ENCODE measurements at regions not wholly inside any gene's neighbourhood (a gene's known extent, or its start where the extent isn't known, plus 50 kb on each side); places are given as distances from the start of the nearest gene placed in this dataset.

DNA sequence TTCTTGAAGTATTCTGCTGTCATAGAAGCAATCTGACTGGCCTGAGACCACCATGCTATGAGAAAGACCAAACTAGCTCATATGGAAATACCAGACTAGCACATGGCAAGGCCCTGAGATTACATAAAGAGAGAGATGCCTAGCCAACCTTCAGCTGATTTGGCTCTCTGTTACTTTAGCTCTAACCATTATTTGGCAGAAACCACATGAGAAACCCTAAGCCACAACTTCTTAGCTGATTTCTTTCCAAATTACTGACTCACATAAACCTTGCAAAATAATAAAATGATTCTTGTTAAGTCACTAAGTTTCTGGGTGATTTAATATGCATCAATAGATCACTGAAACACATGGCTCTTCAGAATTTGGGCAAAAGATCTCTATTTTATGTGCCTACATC lies 295.0 kb upstream of the ZNF521 start:
- TF ChIP-seq, protein P1, sequence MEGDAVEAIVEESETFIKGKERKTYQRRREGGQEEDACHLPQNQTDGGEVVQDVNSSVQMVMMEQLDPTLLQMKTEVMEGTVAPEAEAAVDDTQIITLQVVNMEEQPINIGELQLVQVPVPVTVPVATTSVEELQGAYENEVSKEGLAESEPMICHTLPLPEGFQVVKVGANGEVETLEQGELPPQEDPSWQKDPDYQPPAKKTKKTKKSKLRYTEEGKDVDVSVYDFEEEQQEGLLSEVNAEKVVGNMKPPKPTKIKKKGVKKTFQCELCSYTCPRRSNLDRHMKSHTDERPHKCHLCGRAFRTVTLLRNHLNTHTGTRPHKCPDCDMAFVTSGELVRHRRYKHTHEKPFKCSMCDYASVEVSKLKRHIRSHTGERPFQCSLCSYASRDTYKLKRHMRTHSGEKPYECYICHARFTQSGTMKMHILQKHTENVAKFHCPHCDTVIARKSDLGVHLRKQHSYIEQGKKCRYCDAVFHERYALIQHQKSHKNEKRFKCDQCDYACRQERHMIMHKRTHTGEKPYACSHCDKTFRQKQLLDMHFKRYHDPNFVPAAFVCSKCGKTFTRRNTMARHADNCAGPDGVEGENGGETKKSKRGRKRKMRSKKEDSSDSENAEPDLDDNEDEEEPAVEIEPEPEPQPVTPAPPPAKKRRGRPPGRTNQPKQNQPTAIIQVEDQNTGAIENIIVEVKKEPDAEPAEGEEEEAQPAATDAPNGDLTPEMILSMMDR (IDR thresholded peaks at IDR 0.05; ENCODE audit: unreplicated experiment): no peak
- Mint-ChIP-seq H3K9me3 (ENCODE audit: low read depth, unreplicated experiment) (no peaks in the 10 kb centered on the region), H3K36me3 (ENCODE audit: insufficient read depth, unreplicated experiment) (no peaks in the 10 kb centered on the region), H3K27me3 (ENCODE audit: unreplicated experiment) (no peaks in the 10 kb centered on the region), H3K27ac (ENCODE audit: unreplicated experiment) (no peak overlapping the region), H3K4me3 (ENCODE audit: low read depth, unreplicated experiment) (no peak overlapping the region), H3K4me1 (ENCODE audit: low read depth, unreplicated experiment) (no peaks in the 10 kb centered on the region)
- no TSS peak for BruUV-seq (replicated peaks)
- CTCF ChIA-PET: no interaction called here
- no peak for DNase-seq
- intact Hi-C loops (cut with micrococcal nuclease; ENCODE audit: unreplicated experiment): no loop called here

DNA sequence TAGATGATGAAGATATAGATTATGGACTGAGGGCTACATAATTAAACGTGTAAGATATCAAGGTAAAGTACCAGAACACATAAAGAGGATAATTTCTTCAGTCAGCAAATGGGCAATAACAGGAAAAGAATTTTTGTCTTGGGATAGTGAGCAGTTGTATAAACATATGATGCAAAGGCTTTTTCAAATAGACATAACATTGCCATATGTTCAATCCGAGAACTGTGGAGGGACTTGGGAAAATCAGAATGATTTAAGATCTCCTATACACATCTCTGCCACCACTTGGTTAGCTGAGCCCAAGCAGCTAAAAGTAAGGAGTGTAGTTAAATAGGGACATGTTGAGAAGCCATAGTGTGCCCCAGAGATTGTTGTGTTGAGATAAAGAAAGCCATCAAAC lies 287.6 kb upstream of the ZNF521 start:
- TF ChIP-seq, protein P1 (IDR thresholded peaks at IDR 0.05; ENCODE audit: unreplicated experiment): no peak
- no TSS peak for BruUV-seq (replicated peaks)
- Mint-ChIP-seq H3K27ac (ENCODE audit: unreplicated experiment) (no peak overlapping the region), H3K4me1 (ENCODE audit: low read depth, unreplicated experiment) (no peaks in the 10 kb centered on the region), H3K36me3 (ENCODE audit: insufficient read depth, unreplicated experiment) (no peaks in the 10 kb centered on the region), H3K4me3 (ENCODE audit: low read depth, unreplicated experiment) (no peak overlapping the region), H3K9me3 (ENCODE audit: low read depth, unreplicated experiment) (peaks cover 2% of the 10 kb centered on the region), H3K27me3 (ENCODE audit: unreplicated experiment) (peaks cover 22% of the 10 kb centered on the region)
- intact Hi-C loops (cut with micrococcal nuclease; ENCODE audit: unreplicated experiment): no loop called here
- CTCF ChIA-PET: no interaction called here
- no peak for DNase-seq

DNA sequence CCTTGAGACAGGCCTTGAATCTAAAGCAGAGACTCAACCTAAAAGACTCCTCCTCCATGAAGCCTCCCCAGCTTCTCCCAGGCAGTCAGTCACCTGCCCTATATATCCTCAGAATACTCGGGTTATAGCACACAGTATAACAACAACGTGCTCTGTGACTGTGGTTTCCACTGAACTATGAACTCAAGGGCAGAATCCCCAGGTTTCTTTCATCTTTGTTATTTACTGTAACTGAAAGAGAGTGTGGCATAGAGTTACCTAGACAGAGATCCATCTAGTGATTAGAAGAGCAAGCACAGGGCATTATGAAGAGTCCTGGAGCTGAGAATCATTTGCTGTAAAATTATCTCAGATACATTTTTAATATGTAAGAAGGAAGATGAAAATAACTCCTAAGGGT lies 281.6 kb upstream of the ZNF521 start:
- H3K27me3 Mint-ChIP-seq (ENCODE audit: unreplicated experiment): peaks cover 20% of the 10 kb centered on the region
- H3K4me1 Mint-ChIP-seq (ENCODE audit: low read depth, unreplicated experiment): no peaks in the 10 kb centered on the region
- no peak overlapping the region for H3K4me3 Mint-ChIP-seq (ENCODE audit: low read depth, unreplicated experiment)
- H3K9me3 Mint-ChIP-seq (ENCODE audit: low read depth, unreplicated experiment): peaks cover 4% of the 10 kb centered on the region
- BruUV-seq (replicated peaks): no TSS peak
- DNase-seq: no peak
- TF ChIP-seq, protein P1 (IDR thresholded peaks at IDR 0.05; ENCODE audit: unreplicated experiment): no peak
- CTCF ChIA-PET: no interaction called here
- H3K27ac Mint-ChIP-seq (ENCODE audit: unreplicated experiment): no peak overlapping the region
- intact Hi-C loops (cut with micrococcal nuclease; ENCODE audit: unreplicated experiment): no loop called here
- H3K36me3 Mint-ChIP-seq (ENCODE audit: insufficient read depth, unreplicated experiment): no peaks in the 10 kb centered on the region

DNA sequence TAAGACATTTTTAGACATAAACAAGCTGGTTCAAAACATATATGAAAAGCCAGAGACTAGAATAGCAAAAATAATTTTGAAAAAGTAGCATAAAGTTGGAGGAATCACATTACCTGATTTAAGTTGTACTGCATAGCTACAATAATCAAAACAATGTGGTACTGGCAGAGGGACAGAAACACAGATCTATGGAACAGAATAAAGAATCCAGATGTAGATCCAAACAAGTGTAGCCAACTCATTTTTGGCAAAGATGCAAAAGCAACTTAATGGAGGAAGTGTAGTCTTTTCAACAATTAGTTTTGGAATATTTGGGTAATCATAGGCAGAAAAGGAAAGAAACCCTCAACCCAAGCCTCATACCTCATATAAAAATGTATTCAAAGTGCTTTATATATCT lies 278.7 kb upstream of the ZNF521 start:
- no peak for DNase-seq
- Mint-ChIP-seq H3K27me3 (ENCODE audit: unreplicated experiment) (no peaks in the 10 kb centered on the region), H3K27ac (ENCODE audit: unreplicated experiment) (no peak overlapping the region), H3K4me3 (ENCODE audit: low read depth, unreplicated experiment) (no peak overlapping the region), H3K36me3 (ENCODE audit: insufficient read depth, unreplicated experiment) (no peaks in the 10 kb centered on the region), H3K4me1 (ENCODE audit: low read depth, unreplicated experiment) (no peaks in the 10 kb centered on the region), H3K9me3 (ENCODE audit: low read depth, unreplicated experiment) (peaks cover 9% of the 10 kb centered on the region)
- TF ChIP-seq, protein P1 (IDR thresholded peaks at IDR 0.05; ENCODE audit: unreplicated experiment): no peak
- no TSS peak for BruUV-seq (replicated peaks)
- CTCF ChIA-PET: no interaction called here
- intact Hi-C loops (cut with micrococcal nuclease; ENCODE audit: unreplicated experiment): no loop called here

DNA sequence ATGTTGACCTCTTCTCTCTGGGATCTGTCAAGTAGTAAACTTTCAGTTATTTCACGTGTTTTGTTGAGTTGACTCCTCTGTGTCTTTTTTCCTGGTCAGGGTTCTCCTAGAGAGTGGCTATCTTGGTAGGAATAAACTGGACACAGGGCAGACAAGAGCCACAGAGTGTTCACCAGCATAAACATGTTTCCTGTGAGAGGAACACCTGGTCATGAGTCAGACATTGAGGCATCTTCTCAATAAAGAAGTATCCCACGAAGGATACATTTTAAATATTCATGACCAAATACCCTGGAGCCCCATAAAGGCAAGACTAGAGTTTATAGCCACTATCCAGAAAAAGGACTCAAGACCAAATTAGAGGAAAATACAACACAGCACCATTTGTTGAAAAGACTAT lies 269.7 kb upstream of the ZNF521 start:
- CTCF ChIA-PET: no interaction called here
- no peak overlapping the region for H3K4me3 Mint-ChIP-seq (ENCODE audit: low read depth, unreplicated experiment)
- H3K27ac Mint-ChIP-seq (ENCODE audit: unreplicated experiment): no peak overlapping the region
- no peak for DNase-seq
- TF ChIP-seq, protein P1 (IDR thresholded peaks at IDR 0.05; ENCODE audit: unreplicated experiment): no peak
- no peaks in the 10 kb centered on the region for H3K27me3 Mint-ChIP-seq (ENCODE audit: unreplicated experiment)
- BruUV-seq (replicated peaks): no TSS peak
- no peaks in the 10 kb centered on the region for H3K36me3 Mint-ChIP-seq (ENCODE audit: insufficient read depth, unreplicated experiment)
- intact Hi-C loops (cut with micrococcal nuclease; ENCODE audit: unreplicated experiment): no loop called here
- no peaks in the 10 kb centered on the region for H3K4me1 Mint-ChIP-seq (ENCODE audit: low read depth, unreplicated experiment)
- peaks cover 16% of the 10 kb centered on the region for H3K9me3 Mint-ChIP-seq (ENCODE audit: low read depth, unreplicated experiment)
